ENCODE measurements at regions not wholly inside any gene's neighbourhood (a gene's known extent, or its start where the extent isn't known, plus 50 kb on each side); places are given as distances from the start of the nearest gene placed in this dataset.

- DNase-seq (no peak), ATAC-seq (ENCODE audit: low read depth) (no peak)
- H4K20me1 ChIP-seq (ENCODE audit: insufficient read depth, low read length), result no peaks in the 10 kb centered on the region
- no peak overlapping the region for H2BK15ac ChIP-seq (ENCODE audit: low read depth, low read length)
- H2AK9ac ChIP-seq (replicated peaks; ENCODE audit: low read depth, low read length, poor library complexity), result no peak overlapping the region
- H2AK5ac ChIP-seq (ENCODE audit: low read depth, low read length), result no peak overlapping the region
- no peak overlapping the region for H2BK5ac ChIP-seq (ENCODE audit: low read depth, low read length, poor library complexity, severe bottlenecking)
- ChIA-PET POLR2A (ENCODE audit: unreplicated experiment) (no interaction called here), CTCF (no interaction called here)
- no peak overlapping the region for H3K23ac ChIP-seq (ENCODE audit: low read depth, low read length)
- H3K27me3 ChIP-seq (ENCODE audit: control insufficient read depth, insufficient read depth, low read length), result no peaks in the 10 kb centered on the region
- H3K4me3 ChIP-seq (ENCODE audit: insufficient read depth, low read depth, low read length), result no peak overlapping the region
- no peak overlapping the region for H3K27ac ChIP-seq (ENCODE audit: insufficient read depth, low read length)
- no peak overlapping the region for H2BK20ac ChIP-seq (ENCODE audit: low read depth, low read length)
- TF ChIP-seq FOS (IDR thresholded peaks at IDR 0.05; ENCODE audit: low read depth, low read length) (no peak), MXI1 (IDR thresholded peaks at IDR 0.05; ENCODE audit: borderline replicate concordance, low read depth, low read length) (no peak), MAZ (IDR thresholded peaks at IDR 0.05; ENCODE audit: borderline replicate concordance, low read depth, low read length) (no peak), USF2 (IDR thresholded peaks at IDR 0.05; ENCODE audit: low read depth, low read length) (no peak), CEBPB (IDR thresholded peaks at IDR 0.05; ENCODE audit: low read depth, low read length) (no peak), POLR2A (IDR thresholded peaks at IDR 0.05; ENCODE audit: low read depth, low read length) (no peak), RFX5 (IDR thresholded peaks at IDR 0.05; ENCODE audit: low read depth, low read length) (no peak), ELK1 (IDR thresholded peaks at IDR 0.05; ENCODE audit: borderline replicate concordance, low read depth, low read length) (no peak), RCOR1 (IDR thresholded peaks at IDR 0.05; ENCODE audit: insufficient replicate concordance, low read length) (no peak), MAFK (IDR thresholded peaks at IDR 0.05; ENCODE audit: low read depth, low read length) (no peak), SMC3 (IDR thresholded peaks at IDR 0.05; ENCODE audit: low read depth, low read length) (no peak), CHD1 (IDR thresholded peaks at IDR 0.05; ENCODE audit: low read depth, low read length) (no peak), RAD21 (IDR thresholded peaks at IDR 0.05; ENCODE audit: low read length) (no peak), BHLHE40 (IDR thresholded peaks at IDR 0.05; ENCODE audit: low read depth, low read length) (no peak), NFE2L2 (IDR thresholded peaks at IDR 0.05; ENCODE audit: low read depth, low read length) (no peak), CTCF (conservative IDR thresholded peaks at IDR 0.05; ENCODE audit: low read depth, low read length) (no peak)
- in situ Hi-C loops (cut with MboI; ENCODE audit: low sequenced_read_pairs), result no loop called here
- H3K9ac ChIP-seq (ENCODE audit: low read depth, low read length), result no peak overlapping the region
- no peak overlapping the region for H4K8ac ChIP-seq (ENCODE audit: low read depth in 2 of 2, low read length in 2 of 2)
- no peaks in the 10 kb centered on the region for H3K36me3 ChIP-seq (ENCODE audit: control insufficient read depth, insufficient read depth, low read length)
- H3K9me3 ChIP-seq (ENCODE audit: control insufficient read depth, insufficient read depth, low read length), result no peaks in the 10 kb centered on the region
- intact Hi-C loops (cut with micrococcal nuclease), result no loop called here
- WGBS, 2 experiments (ENCODE audit: extremely low coverage in 2 of 2, insufficient read length in 1 of 2), result no CpG with 5 or more reads among the region's 3 CpGs
- H2AFZ ChIP-seq (replicated peaks; ENCODE audit: low read length, poor library complexity), result no peak overlapping the region
- no TSS peak for BruUV-seq (replicated peaks)
- dilution Hi-C loops (cut with HindIII; ENCODE audit: low sequenced_read_pairs, unreplicated experiment), result no loop called here
- no peak overlapping the region for H3K18ac ChIP-seq (ENCODE audit: low read depth, low read length)
- H3K14ac ChIP-seq (replicated peaks; ENCODE audit: low read depth, low read length), result no peak overlapping the region
- no peaks in the 10 kb centered on the region for H3K9me1 ChIP-seq (ENCODE audit: insufficient read depth, low read length)
- no peak overlapping the region for H3K56ac ChIP-seq (ENCODE audit: extremely low read depth, insufficient read depth, low read length)
- no peak overlapping the region for H4K5ac ChIP-seq (ENCODE audit: low read depth, low read length)
- H3K4me2 ChIP-seq (ENCODE audit: low read depth, low read length), result no peak overlapping the region
- H2BK120ac ChIP-seq (ENCODE audit: low read depth, low read length), result no peak overlapping the region
- H3K79me1 ChIP-seq (ENCODE audit: low read depth in 1 of 2, low read length in 2 of 2), result no peaks in the 10 kb centered on the region
- no peaks in the 10 kb centered on the region for H3K4me1 ChIP-seq (ENCODE audit: control insufficient read depth, insufficient read depth, low read length)
- no peak overlapping the region for H3K4ac ChIP-seq (ENCODE audit: low read depth, low read length)
- no peak overlapping the region for H4K91ac ChIP-seq (ENCODE audit: insufficient read depth, low read depth, low read length)
Observed at GRCh38 chr12:77247542-77247941, 182.2 kb upstream of the E2F7 start.

Measured in IMR-90 (cell line).